Kasumi-1 (cell line): ENCODE measurements at regions not wholly inside any gene's neighbourhood (a gene's known extent, or its start where the extent isn't known, plus 50 kb on each side); places are given as distances from the start of the nearest gene placed in this dataset.

ENCODE experiments used
- DNase-seq, 2 experiments: peaks; one replicate each; lab custom pipeline; 2025; lab: John Stamatoyannopoulos, UW

- no peak for DNase-seq
Measured at GRCh38 chr10:4343091-4343490, 482.9 kb upstream of the AKR1E2 start.

GRCh38 chr10:4338768-4339167 is 487.2 kb upstream of the AKR1E2 start:
- DNase-seq: no peak

GRCh38 chr10:4337563-4337962 is 488.4 kb upstream of the AKR1E2 start:
- peak; percentile 39 to 50 for DNase-seq

GRCh38 chr10:4334871-4335270 is 491.1 kb upstream of the AKR1E2 start:
- no peak for DNase-seq

GRCh38 chr10:4334015-4334414 is 492.0 kb upstream of the AKR1E2 start:
- no peak for DNase-seq

- DNase-seq: peak; percentile 84 to 86
Measured at GRCh38 chr10:4333459-4333894, 492.5 kb upstream of the AKR1E2 start.

- peak in 1 of 2 experiments; percentile 86 for DNase-seq
Measured at GRCh38 chr10:4332764-4333458, 493.1 kb upstream of the AKR1E2 start.

GRCh38 chr10:4331150-4331549 is 494.9 kb upstream of the AKR1E2 start:
- DNase-seq: no peak

GRCh38 chr10:4330636-4331035 is 495.4 kb upstream of the AKR1E2 start:
- DNase-seq: no peak

GRCh38 chr10:4329225-4329624 is 496.8 kb upstream of the AKR1E2 start:
- no peak for DNase-seq

- no peak for DNase-seq
Measured at GRCh38 chr10:4326647-4327046, 499.4 kb upstream of the AKR1E2 start.

- DNase-seq: no peak
Measured at GRCh38 chr10:4319870-4320367, 506.1 kb upstream of the AKR1E2 start.

- no peak for DNase-seq
Measured at GRCh38 chr10:4316161-4316810, 509.7 kb upstream of the AKR1E2 start.

GRCh38 chr10:4315551-4315950 is 510.5 kb upstream of the AKR1E2 start:
- DNase-seq: no peak

- DNase-seq: no peak
Measured at GRCh38 chr10:4313051-4313450, 513.0 kb upstream of the AKR1E2 start.

GRCh38 chr10:4312051-4312835 is 513.8 kb upstream of the AKR1E2 start:
- DNase-seq: no peak

GRCh38 chr10:4310172-4310571 is 515.8 kb upstream of the AKR1E2 start:
- no peak for DNase-seq

GRCh38 chr10:4307910-4308309 is 518.1 kb upstream of the AKR1E2 start:
- no peak for DNase-seq

- DNase-seq: no peak
Measured at GRCh38 chr10:4306871-4307270, 519.1 kb upstream of the AKR1E2 start.

GRCh38 chr10:4303045-4303444 is 518.0 kb upstream of the KLF6 start:
- no peak for DNase-seq

GRCh38 chr10:4301291-4302045 is 516.5 kb upstream of the KLF6 start:
- DNase-seq: no peak

GRCh38 chr10:4296161-4296560 is 511.2 kb upstream of the KLF6 start:
- no peak for DNase-seq
